ENCODE measurements at regions not wholly inside any gene's neighbourhood (a gene's known extent, or its start where the extent isn't known, plus 50 kb on each side); places are given as distances from the start of the nearest gene placed in this dataset.

DNA sequence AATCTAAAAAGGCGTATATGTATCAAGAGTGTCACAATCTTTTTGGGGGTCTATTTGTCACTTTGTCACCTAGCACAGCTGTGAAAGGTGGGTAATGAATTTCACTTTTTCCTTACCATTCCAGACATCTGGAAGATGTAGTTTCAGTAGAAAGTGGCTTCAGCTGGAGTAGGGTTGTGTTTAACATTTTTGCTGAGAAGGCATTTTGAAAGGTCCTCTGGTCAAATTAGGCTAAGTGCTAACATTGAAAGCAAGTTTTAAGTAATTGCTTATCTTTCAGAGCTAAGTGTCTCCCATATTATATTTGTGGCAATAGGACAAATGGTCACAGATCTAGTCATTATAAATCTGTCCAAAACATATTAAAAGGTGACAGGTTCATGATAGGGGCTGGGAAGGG lies 542.1 kb upstream of the SPHKAP start:
- TF ChIP-seq, protein P1, sequence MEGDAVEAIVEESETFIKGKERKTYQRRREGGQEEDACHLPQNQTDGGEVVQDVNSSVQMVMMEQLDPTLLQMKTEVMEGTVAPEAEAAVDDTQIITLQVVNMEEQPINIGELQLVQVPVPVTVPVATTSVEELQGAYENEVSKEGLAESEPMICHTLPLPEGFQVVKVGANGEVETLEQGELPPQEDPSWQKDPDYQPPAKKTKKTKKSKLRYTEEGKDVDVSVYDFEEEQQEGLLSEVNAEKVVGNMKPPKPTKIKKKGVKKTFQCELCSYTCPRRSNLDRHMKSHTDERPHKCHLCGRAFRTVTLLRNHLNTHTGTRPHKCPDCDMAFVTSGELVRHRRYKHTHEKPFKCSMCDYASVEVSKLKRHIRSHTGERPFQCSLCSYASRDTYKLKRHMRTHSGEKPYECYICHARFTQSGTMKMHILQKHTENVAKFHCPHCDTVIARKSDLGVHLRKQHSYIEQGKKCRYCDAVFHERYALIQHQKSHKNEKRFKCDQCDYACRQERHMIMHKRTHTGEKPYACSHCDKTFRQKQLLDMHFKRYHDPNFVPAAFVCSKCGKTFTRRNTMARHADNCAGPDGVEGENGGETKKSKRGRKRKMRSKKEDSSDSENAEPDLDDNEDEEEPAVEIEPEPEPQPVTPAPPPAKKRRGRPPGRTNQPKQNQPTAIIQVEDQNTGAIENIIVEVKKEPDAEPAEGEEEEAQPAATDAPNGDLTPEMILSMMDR (IDR thresholded peaks at IDR 0.05; ENCODE audit: insufficient read depth, low read length, poor library complexity, severe bottlenecking), result no peak
- no peak for DNase-seq (ENCODE audit: extremely low read depth, insufficient read length)
- H3K36me3 ChIP-seq (ENCODE audit: control insufficient read depth, insufficient read depth, low read length), result no peaks in the 10 kb centered on the region
- H3K27me3 ChIP-seq (replicated peaks; ENCODE audit: control insufficient read depth, insufficient read depth, low read length), result no peaks in the 10 kb centered on the region
- no peak overlapping the region for H3K4me3 ChIP-seq (replicated peaks; ENCODE audit: low read depth, low read length)

DNA sequence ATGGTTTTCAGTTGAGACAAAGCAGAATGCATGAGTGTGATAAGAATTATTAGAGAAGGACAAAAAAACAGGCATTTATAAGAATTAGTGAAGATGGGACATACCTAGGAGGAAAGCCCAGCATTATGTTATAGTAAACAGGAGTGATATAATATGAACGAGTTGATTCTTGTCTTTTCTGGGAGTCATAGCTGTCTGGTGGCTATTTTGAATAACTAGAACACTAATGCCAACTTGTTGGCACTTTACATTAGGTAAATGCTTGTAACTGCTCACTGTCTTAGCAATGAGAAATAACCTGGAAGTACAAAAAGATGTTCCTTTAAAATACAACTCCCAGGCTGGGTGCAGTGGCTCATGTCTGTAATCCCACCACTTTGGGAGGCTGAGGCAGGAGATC lies 540.8 kb upstream of the SPHKAP start:
- H3K4me3 ChIP-seq (replicated peaks; ENCODE audit: low read depth, low read length), result no peak overlapping the region
- no peaks in the 10 kb centered on the region for H3K36me3 ChIP-seq (ENCODE audit: control insufficient read depth, insufficient read depth, low read length)
- DNase-seq (ENCODE audit: extremely low read depth, insufficient read length), result no peak
- TF ChIP-seq, protein P1 (IDR thresholded peaks at IDR 0.05; ENCODE audit: insufficient read depth, low read length, poor library complexity, severe bottlenecking), result no peak
- no peaks in the 10 kb centered on the region for H3K27me3 ChIP-seq (replicated peaks; ENCODE audit: control insufficient read depth, insufficient read depth, low read length)

DNA sequence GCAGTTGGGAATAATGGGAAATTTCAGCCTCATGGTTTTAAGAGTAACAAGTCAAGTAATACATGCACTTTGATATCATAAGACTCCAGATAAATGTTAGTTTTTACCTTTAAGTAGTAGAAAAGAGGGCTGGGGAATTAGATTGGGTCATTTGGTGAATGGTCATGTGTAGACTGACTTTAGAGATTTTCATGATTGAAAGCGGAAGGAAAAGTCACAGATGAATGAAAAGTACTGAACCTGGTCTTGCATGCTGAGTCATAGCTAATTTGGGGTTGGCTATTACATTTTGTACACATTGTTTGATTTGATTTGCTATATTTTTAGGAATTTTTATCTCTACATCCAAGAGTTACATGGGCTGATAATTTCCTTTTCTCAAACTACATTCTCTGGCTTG lies 539.4 kb upstream of the SPHKAP start:
- Histone ChIP-seq H3K4me3 (replicated peaks; ENCODE audit: low read depth, low read length) (no peak overlapping the region), H3K27me3 (replicated peaks; ENCODE audit: control insufficient read depth, insufficient read depth, low read length) (no peaks in the 10 kb centered on the region), H3K36me3 (ENCODE audit: control insufficient read depth, insufficient read depth, low read length) (no peaks in the 10 kb centered on the region)
- no peak for DNase-seq (ENCODE audit: extremely low read depth, insufficient read length)
- TF ChIP-seq, protein P1 (IDR thresholded peaks at IDR 0.05; ENCODE audit: insufficient read depth, low read length, poor library complexity, severe bottlenecking), result no peak

DNA sequence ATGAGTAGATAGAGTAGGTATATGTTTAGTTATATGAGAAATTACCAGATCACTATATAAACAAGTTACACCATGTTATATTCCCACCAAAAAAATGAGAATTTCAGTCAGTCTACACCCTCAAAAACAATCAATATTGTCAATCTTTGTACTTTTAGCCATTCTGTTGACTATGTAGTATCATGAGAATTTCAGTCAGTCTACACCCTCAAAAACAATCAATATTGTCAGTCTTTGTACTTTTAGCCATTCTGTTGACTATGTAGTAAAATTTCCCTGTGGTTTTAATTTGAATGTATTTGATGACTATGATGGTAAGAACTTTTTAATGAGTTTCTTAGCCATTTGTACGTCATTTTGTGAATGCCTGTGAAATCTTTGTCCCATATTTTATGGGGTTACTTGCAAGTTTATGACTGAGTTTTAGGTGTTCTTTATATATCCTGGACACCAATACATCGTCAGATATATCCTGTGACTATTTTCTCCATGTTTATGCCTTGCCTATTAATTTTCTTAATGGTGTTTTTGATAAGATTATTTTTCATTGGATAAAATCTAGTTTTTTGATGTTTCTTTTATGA lies 528.4 kb upstream of the SPHKAP start:
- TF ChIP-seq, protein P1 (IDR thresholded peaks at IDR 0.05; ENCODE audit: insufficient read depth, low read length, poor library complexity, severe bottlenecking), result no peak
- H3K36me3 ChIP-seq (ENCODE audit: control insufficient read depth, insufficient read depth, low read length), result no peaks in the 10 kb centered on the region
- H3K4me3 ChIP-seq (replicated peaks; ENCODE audit: low read depth, low read length), result no peak overlapping the region
- H3K27me3 ChIP-seq (replicated peaks; ENCODE audit: control insufficient read depth, insufficient read depth, low read length), result no peaks in the 10 kb centered on the region
- no peak for DNase-seq (ENCODE audit: extremely low read depth, insufficient read length)

DNA sequence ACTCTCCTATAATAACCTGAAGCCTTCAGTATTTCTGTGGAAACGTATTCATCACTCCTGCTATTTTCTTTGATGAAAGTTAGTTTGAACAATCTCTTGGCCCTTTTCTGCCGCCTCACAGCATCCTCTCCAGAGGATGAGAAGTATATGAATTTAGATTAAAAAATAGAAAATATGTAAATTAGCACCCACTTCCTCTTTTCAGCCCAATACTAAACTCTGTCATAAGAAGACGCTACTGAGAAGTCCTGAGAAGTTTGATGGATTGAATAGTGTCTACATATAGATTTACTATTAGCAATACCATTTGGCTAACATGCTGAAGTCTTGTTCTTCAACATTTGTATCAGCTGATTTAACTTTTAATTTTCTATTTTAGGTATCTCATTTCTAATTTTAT lies 526.4 kb upstream of the SPHKAP start:
- TF ChIP-seq, protein P1 (IDR thresholded peaks at IDR 0.05; ENCODE audit: insufficient read depth, low read length, poor library complexity, severe bottlenecking), result no peak
- H3K36me3 ChIP-seq (ENCODE audit: control insufficient read depth, insufficient read depth, low read length), result no peaks in the 10 kb centered on the region
- H3K4me3 ChIP-seq (replicated peaks; ENCODE audit: low read depth, low read length), result no peak overlapping the region
- no peaks in the 10 kb centered on the region for H3K27me3 ChIP-seq (replicated peaks; ENCODE audit: control insufficient read depth, insufficient read depth, low read length)
- DNase-seq (ENCODE audit: extremely low read depth, insufficient read length), result no peak

DNA sequence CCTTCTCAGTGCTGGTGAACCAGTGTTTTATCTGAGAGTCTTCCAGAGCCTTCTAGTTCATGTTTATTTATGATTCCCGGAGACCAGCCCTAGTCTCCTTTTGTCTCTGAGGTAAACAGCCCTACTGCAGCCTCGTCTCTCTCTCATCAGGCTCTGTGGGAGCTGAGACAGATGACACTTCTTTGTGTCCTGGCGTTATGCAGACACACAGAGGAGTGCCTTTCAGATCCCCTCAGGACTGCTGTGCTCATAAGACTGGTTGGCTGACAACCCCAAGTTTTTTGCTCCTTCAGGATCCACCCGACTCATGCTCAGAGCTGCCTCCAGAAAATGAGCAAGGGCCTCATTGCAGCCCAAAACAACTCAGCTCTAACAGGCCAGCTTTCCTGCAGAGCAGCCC lies 523.8 kb upstream of the SPHKAP start:
- TF ChIP-seq, protein P1 (IDR thresholded peaks at IDR 0.05; ENCODE audit: insufficient read depth, low read length, poor library complexity, severe bottlenecking), result no peak
- Histone ChIP-seq H3K27me3 (replicated peaks; ENCODE audit: control insufficient read depth, insufficient read depth, low read length) (no peaks in the 10 kb centered on the region), H3K4me3 (replicated peaks; ENCODE audit: low read depth, low read length) (no peak overlapping the region), H3K36me3 (ENCODE audit: control insufficient read depth, insufficient read depth, low read length) (no peaks in the 10 kb centered on the region)
- DNase-seq (ENCODE audit: extremely low read depth, insufficient read length), result no peak

Data from GM06990 (cell line).